BLaER1 (cell line): ENCODE measurements at regions not wholly inside any gene's neighbourhood (a gene's known extent, or its start where the extent isn't known, plus 50 kb on each side); places are given as distances from the start of the nearest gene placed in this dataset.

Experiments
- H3K27ac ChIP-seq: shearing (Covaris generic); formaldehyde crosslinking; 2 replicates; pipeline ENCODE4 v1.8.1; 2022
- H3K27me3 ChIP-seq: shearing (Covaris generic); formaldehyde crosslinking; 2 replicates; pipeline ENCODE4 v1.8.1; 2022
- H3K36me3 ChIP-seq: shearing (Covaris generic); formaldehyde crosslinking; 2 replicates; pipeline ENCODE4 v1.8.1; 2022
- H3K4me1 ChIP-seq: shearing (Covaris generic); formaldehyde crosslinking; 2 replicates; pipeline ENCODE4 v1.8.1; 2022
- H3K4me2 ChIP-seq: shearing (Covaris generic); formaldehyde crosslinking; 2 replicates; pipeline ENCODE4 v1.8.1; 2022
- H3K4me3 ChIP-seq: shearing (Covaris generic); formaldehyde crosslinking; 2 replicates; pipeline ENCODE4 v1.8.1; 2022
- H3K9ac ChIP-seq: shearing (Covaris generic); formaldehyde crosslinking; 2 replicates; pipeline ENCODE4 v1.8.1; 2022
- H3K9me3 ChIP-seq: shearing (Covaris generic); formaldehyde crosslinking; 2 replicates; pipeline ENCODE4 v1.8.1; 2022
- H4K20me1 ChIP-seq: shearing (Covaris generic); formaldehyde crosslinking; 2 replicates; pipeline ENCODE4 v1.8.1; 2022
- Cebpa-rat ChIP-seq: shearing (Covaris generic); IDR thresholded peaks from 2 replicates; pipeline ENCODE4 v1.8.1; 2022

- no peaks in the 10 kb centered on the region for H4K20me1 ChIP-seq
- TF ChIP-seq Cebpa-rat, result no peak
- H3K9me3 ChIP-seq, result no peaks in the 10 kb centered on the region
- no peak overlapping the region for H3K27ac ChIP-seq
- 0 out of 2 replicates have a peak overlapping the region, but pooled peaks have one; percentile 1 for H3K4me2 ChIP-seq
- no peak overlapping the region for H3K9ac ChIP-seq
- H3K27me3 ChIP-seq, result no peaks in the 10 kb centered on the region
- H3K4me1 ChIP-seq, result peaks cover 28% of the 10 kb centered on the region
- H3K36me3 ChIP-seq, result no peaks in the 10 kb centered on the region
- H3K4me3 ChIP-seq, result no peak overlapping the region
These were observed 57.9 kb upstream of the EPAS1 start for GRCh38 chr2:46239175-46239846.

GRCh38 chr2:46239847-46240181, 57.4 kb upstream of the EPAS1 start:
- Histone ChIP-seq H3K27ac (no peak overlapping the region), H4K20me1 (no peaks in the 10 kb centered on the region), H3K36me3 (no peaks in the 10 kb centered on the region), H3K4me3 (no peak overlapping the region), H3K9me3 (no peaks in the 10 kb centered on the region), H3K4me1 (peaks cover 28% of the 10 kb centered on the region), H3K27me3 (no peaks in the 10 kb centered on the region), H3K4me2 (no peak overlapping the region), H3K9ac (no peak overlapping the region)
- no peak for TF ChIP-seq Cebpa-rat

GRCh38 chr2:46241344-46241743, 55.9 kb upstream of the EPAS1 start:
- no peak overlapping the region for H3K4me2 ChIP-seq
- no peaks in the 10 kb centered on the region for H3K36me3 ChIP-seq
- no peak overlapping the region for H3K4me3 ChIP-seq
- TF ChIP-seq Cebpa-rat, result no peak
- H3K9ac ChIP-seq, result no peak overlapping the region
- H4K20me1 ChIP-seq, result no peaks in the 10 kb centered on the region
- H3K9me3 ChIP-seq, result peaks cover 5% of the 10 kb centered on the region; the same call in 1 of the 2 replicates
- no peak overlapping the region for H3K27ac ChIP-seq
- no peaks in the 10 kb centered on the region for H3K27me3 ChIP-seq
- peaks cover 24% of the 10 kb centered on the region for H3K4me1 ChIP-seq

GRCh38 chr2:46245869-46246268, 51.3 kb upstream of the EPAS1 start:
- Histone ChIP-seq H3K4me3 (no peak overlapping the region), H4K20me1 (no peaks in the 10 kb centered on the region), H3K4me2 (no peak overlapping the region), H3K27ac (no peak overlapping the region), H3K9me3 (peaks cover 14% of the 10 kb centered on the region), H3K9ac (no peak overlapping the region), H3K27me3 (no peaks in the 10 kb centered on the region), H3K4me1 (peaks cover 6% of the 10 kb centered on the region; the same call in 1 of the 2 replicates), H3K36me3 (no peaks in the 10 kb centered on the region)
- TF ChIP-seq Cebpa-rat, result no peak

GRCh38 chr2:46246790-46247189, 50.4 kb upstream of the EPAS1 start:
- Histone ChIP-seq H3K9ac (no peak overlapping the region), H3K27me3 (no peaks in the 10 kb centered on the region), H3K9me3 (peaks cover 14% of the 10 kb centered on the region), H3K4me2 (no peak overlapping the region), H3K4me1 (peaks cover 6% of the 10 kb centered on the region; the same call in 1 of the 2 replicates), H3K27ac (no peak overlapping the region), H3K4me3 (no peak overlapping the region), H3K36me3 (no peaks in the 10 kb centered on the region), H4K20me1 (no peaks in the 10 kb centered on the region)
- no peak for TF ChIP-seq Cebpa-rat
